ENCODE measurements at regions not wholly inside any gene's neighbourhood (a gene's known extent, or its start where the extent isn't known, plus 50 kb on each side); places are given as distances from the start of the nearest gene placed in this dataset.
"Not testable (repeated sequence)": the region's sequence is repeated elsewhere in the genome, so short reads cannot be mapped to it uniquely, and the experiment has no call there.

DNA sequence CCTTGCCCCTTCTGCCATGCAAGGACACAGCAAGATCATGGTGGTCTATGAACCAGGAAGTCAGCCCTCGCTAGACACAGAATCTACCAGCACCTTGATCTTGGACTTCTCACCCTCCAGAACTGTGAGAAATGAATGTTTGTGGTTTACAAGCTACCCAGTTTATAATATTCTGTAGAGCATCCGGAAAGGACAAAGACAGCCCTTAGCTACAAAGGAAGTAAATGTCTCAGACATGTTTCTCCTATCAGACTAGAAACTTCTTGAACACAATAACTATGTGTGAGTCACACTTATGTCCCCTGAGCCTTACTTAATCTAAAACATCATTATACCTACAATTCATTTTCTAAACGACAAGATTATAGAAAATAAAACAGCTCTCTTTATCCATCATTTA is 176.7 kb downstream of the KLHL28 start:
- DNase-seq (ENCODE audit: low read depth): no peak

DNA sequence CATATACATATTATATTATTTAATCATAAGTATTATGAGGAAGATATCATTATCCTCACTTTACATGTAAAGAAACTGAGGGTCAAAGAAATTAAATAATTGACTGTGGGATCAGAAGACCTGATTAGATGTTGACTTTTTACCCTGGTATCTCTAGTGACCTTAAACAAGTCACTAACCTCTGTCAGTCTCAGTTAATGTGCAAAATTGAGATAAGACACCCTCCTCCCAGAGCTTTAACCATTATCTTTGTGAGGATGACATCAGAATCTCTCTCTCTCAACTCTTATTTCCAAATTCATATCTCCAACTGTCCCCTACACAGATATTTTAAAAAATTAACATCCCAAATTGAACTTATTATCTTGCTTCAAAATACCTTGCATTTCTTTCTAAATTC is 177.8 kb downstream of the KLHL28 start:
- DNase-seq (ENCODE audit: low read depth): no peak

DNA sequence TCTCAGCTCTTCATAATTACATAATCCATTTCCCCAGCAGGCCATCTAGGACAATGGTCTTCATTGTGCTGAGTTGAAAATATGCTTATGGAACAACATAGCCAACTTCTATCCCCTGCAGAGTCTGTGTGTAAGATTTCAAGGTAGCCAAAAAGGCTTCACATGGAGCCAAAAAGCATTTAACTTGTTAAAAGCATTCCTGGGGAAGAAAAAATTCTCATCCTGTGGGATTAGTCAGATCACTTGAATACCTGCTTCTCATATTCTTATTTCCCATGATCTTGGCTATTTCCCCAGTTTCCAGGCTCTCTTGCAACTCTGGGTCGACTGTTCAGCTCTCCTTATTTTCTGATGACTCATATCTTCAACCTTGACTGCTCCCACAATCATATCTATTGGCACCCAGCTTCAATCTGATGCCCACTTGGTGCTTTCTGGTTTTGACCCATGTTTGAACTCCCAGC is 178.9 kb downstream of the KLHL28 start:
- no peak for DNase-seq (ENCODE audit: low read depth)

DNA sequence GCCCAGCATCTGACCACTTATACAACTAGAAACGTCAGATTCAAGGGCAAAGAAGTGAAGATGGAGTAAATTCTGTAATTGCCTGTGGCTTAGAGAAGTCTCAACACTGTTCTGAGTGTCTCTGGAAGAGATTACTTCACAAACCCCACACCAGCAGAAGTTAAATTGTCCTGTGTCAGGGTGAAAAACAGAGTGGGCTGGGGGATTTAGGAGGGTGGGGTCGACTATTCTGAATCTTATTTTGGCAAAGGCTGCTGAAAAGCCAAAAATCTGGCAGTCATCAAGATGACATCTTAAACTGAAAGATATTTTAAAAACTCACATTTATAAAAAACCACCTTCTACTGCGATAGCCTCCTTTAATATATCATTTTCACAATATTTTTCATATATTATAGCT is 180.8 kb downstream of the KLHL28 start:
- no peak for DNase-seq (ENCODE audit: low read depth)

DNA sequence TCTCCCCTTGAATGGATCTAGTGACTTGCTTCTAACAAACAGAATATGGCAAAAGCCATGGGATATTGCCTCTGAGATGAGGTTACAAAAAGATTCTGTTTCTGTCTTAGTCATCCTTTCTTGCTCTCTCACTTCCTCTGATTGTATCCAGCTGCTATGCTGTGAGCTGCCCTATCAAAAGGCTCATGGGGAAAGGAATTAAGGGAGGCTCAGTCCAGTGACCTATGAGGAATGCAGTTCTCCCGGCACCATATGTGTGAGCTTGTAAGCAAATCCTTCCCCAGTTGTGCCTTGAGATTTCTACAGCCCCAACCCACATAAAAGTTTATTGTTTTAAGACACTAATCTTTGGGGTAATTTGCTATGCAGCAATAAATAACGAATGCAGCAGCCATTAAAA is 183.1 kb downstream of the KLHL28 start:
- no peak for DNase-seq (ENCODE audit: low read depth)

DNA sequence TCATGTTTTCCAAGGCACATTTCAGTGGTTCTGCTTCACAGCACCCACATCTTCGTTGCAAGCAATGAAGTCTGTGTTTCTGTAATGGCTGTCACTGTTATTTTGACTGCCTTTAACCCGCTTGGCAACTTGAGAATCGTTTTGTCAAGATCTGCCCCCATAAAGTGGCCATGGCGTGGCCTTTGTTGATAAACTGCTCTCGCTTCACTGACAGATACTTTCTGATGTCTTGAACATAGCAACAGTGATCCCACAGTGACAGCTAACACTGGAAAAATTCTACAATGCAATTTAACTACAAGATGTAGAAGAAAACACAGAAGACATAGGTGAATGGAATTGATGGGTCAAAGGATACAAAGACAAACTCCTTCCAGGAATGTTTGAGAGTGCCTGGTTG is 184.2 kb downstream of the KLHL28 start:
- DNase-seq (ENCODE audit: low read depth): no peak

DNA sequence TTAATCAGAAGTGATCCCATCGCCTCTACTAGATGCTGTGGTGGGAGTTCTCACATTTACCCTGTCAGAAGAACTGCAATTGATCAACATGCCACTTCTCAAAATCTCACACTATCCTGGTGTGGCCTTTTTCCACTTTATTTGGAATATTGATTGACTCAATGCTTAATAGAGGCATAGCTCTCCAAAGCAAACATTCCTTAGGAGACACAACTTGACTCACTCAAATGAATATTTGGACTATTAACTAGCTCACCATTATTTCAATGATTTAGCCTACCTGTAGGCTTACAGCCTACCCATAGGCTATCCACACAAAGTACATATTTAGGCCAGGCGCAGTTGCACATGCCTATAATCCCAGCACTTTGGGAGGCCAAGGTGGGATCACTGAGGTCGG is 186.5 kb downstream of the KLHL28 start:
- no peak for DNase-seq (ENCODE audit: low read depth)

DNA sequence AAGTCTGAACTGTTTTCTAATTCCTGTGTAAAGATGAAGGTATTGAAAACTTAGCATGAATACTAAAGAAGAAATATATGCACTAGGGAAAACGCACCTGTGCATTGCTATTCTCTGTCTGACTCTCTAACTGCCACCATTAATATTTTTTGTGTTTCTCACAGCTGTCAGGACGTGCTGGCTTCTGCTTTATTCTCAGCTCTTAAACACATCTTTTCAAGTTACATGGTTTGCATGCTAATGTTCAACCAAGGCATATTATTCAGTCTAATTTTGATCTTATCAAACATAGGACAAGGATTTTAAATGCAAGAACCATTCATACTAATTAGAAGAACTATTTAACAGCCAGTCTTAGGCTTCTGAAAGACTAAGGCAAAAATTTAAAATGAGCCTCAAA is 187.4 kb downstream of the KLHL28 start:
- no peak for DNase-seq (ENCODE audit: low read depth)

DNA sequence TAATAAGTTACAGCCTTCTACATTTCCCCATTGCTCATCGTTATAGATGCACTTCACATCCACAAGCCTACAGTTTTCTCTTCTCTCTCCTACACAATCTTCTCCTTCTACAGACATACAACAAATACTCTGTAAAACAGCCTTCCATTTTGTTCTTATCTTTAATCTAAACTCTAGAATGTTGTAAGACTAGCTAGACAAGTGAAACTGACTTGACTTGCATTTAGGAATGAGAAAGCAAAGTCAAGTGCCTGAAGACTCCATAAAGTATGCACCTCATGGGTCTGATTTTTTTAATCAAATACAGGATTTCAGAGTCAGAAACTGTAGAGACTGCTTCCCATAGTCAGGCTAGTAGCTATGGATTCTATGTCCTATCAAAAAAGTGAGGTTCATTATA is 190.3 kb downstream of the KLHL28 start:
- no peak for DNase-seq (ENCODE audit: low read depth)

DNA sequence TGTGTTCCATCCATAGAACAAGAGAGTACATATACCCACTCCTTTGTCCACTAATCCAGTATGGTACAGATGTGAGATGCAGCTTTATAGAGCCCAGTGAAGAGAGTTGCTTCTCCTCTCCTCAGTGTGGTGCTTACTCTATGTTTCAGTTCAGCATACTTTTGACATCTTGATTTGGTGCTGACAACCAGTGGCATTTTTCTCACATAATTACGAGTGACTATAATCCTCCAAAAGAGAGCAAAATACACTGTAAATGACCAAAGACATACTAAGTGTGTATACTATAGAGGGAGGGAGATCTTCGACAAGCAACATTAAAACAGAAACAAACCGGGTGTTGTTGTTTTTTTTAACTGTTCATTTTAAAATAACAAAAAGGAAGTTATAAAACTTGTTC is 191.5 kb downstream of the KLHL28 start:
- no peak for DNase-seq (ENCODE audit: low read depth)

DNA sequence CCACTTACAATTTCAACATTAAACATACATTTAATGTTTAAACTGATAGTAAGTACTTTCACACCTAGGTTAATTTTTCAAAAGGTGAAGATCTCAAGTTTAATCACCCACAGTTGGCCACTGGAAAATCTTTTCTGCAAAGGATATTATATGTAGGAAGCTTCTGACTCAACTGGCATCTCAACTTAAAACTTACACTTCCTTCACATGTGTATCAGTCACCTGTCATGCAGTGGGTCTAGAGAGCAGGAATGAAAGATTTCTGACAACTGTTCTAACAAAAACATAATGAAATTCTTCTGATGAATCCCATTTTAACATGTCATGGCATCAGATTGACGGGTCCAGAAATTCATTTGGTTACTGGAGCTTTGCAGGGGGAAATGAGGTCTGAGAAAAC is 192.8 kb downstream of the KLHL28 start:
- no peak for DNase-seq (ENCODE audit: low read depth)

DNA sequence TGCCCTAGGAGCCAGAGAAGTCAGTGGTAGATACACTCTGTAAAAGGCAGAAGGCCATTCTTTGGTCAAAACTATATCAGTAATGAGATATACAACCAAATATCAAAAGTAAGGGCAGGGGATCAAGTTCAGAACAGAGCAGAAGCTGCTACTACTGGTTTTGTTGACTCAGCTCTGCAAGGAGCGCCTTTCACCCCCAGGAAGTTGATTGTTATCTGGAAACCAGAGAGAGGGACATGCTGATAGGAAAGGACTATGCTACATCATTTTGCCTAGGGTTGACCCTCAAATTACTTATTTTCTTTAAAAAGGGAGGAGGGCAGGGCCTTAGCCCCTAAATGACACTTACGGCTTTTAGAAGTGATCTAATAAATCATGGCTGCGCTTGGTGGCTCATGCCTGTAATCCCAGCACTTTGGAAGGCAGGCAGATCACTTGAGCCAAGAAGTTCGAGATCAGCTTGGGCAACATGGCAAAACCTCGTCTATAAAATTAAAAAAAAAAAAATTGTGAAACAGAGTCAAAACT is 194.0 kb downstream of the KLHL28 start:
- DNase-seq (ENCODE audit: low read depth): no peak

DNA sequence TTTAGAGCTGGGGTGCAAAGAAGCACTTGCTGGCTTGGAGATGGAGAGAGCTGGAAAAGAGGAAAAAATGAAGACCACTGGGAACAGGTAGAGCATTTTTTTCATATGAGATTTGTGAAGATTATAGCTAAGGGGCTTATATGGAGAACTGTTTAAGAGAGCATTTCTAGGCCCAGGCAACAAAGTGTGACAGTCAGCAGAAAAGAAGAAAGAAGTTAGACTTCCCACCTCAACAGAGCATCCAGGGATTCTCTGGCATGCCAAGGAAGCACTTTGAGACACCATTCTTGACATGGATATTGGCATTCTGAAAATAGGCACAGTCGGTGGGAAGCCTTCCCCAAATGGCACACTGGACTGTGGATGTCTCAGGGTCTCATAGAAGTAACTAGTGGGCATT is 195.5 kb downstream of the KLHL28 start:
- DNase-seq (ENCODE audit: low read depth): no peak

DNA sequence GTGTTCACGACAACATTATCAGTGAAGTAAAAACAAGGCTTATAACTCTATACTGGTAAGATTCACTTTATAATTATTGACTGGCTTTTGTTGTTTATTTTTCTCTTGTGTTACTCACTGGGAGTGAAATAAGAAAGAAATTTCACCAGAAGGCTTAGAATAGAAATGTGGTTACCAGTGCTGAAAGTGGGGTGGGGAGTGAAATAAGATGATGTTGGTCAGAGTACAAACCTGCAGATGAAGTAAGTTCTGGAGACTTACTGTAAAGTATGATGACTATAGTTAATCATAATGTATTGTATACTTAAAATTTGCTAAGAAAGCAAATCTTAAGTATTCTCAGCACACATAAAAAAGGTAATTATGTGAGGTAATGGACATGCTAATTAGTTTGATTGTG is 198.4 kb downstream of the KLHL28 start:
- no peak for DNase-seq (ENCODE audit: low read depth)

DNA sequence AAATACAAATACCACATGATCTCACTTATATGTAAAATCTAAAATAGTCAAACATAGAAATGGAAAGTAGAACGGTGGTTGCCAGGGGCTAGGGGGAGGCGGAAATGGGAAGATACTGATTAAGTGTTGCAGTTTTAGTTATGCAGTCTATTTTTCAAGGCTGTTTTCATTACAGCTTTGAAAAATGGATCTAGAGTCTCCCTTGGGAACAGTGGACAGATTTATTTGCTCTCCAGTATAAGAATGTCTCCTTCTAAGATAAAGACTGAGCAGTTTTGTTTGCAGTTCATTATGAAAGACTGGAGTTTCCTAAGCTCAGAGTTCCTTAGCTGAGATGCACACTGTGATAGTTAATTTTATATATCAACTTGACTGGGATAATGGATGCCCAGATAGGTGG is 202.5 kb downstream of the KLHL28 start:
- no peak for DNase-seq (ENCODE audit: low read depth)

DNA sequence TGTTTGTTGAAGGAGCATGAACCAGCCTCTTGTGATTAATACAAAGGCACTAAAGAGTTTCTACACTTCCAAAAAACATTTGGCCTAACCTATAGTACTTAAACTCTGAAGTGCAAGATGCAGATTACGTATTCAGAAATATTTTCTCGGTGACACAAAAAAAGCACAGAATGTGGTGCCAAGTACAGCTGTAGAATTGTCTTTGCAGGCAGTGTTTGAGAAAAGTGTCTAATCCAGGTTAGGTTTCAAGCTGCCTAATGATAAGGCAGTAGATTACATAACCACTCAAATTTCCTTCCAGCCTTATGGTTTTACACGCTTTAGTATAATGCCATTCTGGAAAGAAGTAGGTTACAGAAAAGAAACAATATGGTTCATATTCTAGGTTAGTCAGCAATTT is 205.2 kb downstream of the KLHL28 start:
- DNase-seq (ENCODE audit: low read depth): no peak

DNA sequence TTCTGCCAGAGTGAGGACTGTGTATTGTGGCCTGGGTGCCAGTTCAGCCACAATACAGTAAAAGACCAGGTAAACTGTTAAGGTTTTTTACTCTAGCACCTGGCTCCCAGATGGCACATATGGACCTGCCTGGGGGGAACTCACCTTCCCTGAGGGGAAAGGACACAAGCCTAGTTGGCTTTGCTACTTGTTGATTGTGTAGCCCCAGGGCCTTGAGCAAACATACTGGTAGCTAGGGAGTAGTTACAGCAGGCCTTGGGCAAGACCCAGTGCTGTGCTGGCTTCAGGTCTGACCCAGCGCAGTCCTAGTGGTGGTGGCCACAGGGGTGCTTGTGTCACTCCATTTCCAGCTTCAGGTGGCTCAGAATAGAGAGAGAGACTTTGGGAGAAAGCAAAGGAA is 216.4 kb downstream of the KLHL28 start:
- no peak for DNase-seq (ENCODE audit: low read depth)

DNA sequence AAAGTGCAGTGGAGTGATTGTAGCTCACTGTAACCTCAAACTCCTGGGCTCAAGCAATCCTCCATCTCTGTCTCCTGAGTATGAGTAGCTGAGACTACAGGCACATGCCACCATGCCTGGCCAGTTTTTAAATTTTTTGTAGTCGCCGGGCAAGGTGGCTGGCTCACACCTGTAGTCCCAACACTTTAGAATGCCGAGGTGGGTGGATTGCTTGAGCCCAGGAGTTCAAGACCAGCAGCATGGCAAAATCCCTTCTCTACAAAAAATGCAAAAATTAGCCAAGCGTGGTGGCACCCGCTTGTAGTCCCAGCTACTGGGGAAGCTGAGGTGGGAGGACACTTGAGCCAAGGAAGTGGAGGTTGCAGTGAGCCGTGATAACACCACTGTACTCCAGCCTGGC is 219.5 kb downstream of the KLHL28 start:
- no peak for DNase-seq (ENCODE audit: low read depth)

DNA sequence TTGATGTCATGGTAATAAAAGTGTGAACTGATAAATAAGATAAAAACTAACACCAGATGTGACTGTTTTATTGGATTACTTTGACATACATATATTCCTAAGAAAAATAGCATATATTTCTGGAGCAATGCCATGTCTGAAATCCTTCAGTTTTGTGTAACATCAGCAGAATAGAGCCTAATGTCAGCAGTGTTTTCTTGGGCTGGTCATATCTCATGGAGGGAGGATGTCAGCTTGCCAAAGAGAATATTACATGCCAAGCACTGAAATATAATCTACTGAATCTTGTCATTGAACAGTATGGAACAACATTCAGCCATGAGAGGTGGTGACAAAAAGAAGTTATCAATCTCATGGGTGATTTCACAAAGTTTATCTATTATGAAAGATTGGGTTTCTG is 220.3 kb downstream of the KLHL28 start:
- no peak for DNase-seq (ENCODE audit: low read depth)

DNA sequence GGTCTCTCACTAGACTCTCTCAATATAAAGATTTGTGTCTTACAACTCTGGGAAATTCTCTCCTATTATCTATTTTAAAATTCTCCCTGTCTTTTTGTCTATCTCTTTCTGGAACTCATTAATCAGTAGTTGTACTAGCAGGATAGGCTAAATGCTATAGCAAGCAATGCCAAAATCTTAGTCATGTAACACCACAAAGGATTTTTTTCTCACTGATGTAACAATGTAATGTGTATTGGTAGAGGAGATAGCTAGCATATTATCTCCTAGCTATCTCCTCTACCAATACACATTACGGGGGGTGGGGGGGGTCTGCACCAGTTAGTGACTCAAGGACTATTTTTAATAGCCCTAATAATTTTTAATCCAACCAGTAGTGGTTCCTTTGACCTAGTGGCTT is 225.4 kb downstream of the KLHL28 start:
- DNase-seq (ENCODE audit: low read depth): no peak

DNA sequence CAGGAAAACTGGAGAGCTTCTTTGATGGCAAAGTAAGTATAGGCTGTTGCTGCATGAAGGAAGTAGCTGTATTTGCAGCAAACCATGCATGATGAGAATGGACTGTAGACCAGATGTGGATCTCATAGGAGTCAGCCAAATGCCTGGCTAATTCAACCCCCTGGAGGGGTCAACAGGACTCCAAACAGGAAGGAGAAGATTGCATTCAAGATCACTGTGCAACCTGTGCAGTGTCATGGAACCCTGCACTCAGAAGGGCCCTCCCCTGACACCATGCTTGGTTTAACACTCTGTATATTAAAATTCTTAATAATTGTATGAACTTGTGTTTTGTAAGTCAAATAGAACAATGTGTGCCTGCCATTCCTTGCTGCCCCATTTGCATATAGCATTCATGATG is 225.1 kb upstream of the FSCB start:
- DNase-seq (ENCODE audit: low read depth): no peak

DNA sequence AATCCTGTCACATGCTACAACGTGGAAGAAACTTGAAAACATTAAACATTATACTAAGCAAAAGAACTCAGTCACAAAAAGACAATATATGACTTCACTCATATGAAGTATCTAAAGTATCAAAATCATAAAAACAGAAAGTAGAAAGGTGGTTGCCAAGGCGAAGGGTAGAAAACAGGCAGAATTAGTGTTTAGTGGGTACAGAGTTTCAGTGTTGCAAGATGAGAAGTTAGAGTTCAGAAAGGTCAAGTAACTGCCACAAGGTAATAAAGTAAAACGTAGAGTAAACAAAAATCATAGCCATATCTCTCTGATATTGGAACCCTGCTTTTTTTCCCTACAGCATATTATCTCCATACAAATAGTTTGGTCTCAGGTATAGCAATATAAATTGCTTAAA is 223.8 kb upstream of the FSCB start:
- DNase-seq (ENCODE audit: low read depth): no peak

DNA sequence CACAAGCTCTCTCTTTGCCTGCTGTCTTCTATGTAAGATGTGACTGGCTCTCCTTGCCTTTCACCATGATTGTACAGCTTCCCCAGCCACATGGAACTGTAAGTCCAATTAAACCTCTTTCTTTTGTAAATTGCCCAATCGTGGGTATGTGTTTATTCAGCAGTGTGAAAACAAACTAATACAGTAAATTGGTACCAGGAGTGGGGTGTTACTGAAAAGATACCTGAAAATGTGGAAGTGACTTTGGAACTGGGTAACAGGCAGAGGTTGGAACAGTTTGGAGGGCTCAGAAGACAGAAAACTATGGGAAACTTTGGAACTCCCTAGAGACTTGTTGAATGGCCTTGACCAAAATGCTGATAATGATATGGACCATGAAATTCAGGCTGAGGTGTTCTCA is 214.3 kb upstream of the FSCB start:
- not testable (repeated sequence) for DNase-seq (ENCODE audit: low read depth)

DNA sequence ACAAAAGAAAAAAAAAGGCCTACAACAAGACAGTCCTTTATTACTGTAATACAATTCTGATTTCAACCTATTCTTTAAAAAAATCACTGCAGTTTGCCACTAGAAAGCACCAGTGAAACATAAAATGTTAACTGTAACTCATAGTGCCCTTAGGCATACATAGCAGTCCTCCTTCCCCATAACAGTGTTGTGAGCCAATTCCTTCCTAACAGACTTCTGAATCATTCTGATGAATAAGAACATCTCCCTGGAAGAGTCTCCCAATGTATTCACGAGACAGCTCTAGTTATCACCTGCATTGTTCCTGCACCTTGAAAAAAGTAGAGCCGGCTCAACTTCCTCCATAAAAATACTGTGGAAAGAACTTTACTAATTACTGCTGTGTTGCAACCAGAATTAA is 213.6 kb upstream of the FSCB start:
- DNase-seq (ENCODE audit: low read depth): no peak

Data from LHCN-M2 (cell line).